Stimulated activated memory B cell treated with anti-CD40 and anti-IgM and Interleukin-4, amounts not matched to agents 10 μg/mL and 1 μg/mL and 100 μg/mL, for 72 hours (primary cell): ENCODE measurements at regions not wholly inside any gene's neighbourhood (a gene's known extent, or its start where the extent isn't known, plus 50 kb on each side); places are given as distances from the start of the nearest gene placed in this dataset.
"Not testable (repeated sequence)": the region's sequence is repeated elsewhere in the genome, so short reads cannot be mapped to it uniquely, and the experiment has no call there.

Experiments used
- ATAC-seq: fragments of 150-1000 bp; cut with Tn5 transposase; 2 replicates; pipeline ENCODE4 v1.10.0; 2021
- H3K27ac Mint-ChIP-seq: one replicate; pipeline ENCODE4 v1.8.0; 2022; ENCODE audit warnings: mild to moderate bottlenecking, mixed read lengths
- H3K27me3 Mint-ChIP-seq: one replicate; pipeline ENCODE4 v1.8.0; 2022; ENCODE audit warnings: mixed read lengths
- H3K36me3 Mint-ChIP-seq: one replicate; pipeline ENCODE4 v1.8.0; 2022; ENCODE audit warnings: mixed read lengths
- H3K4me1 Mint-ChIP-seq: one replicate; pipeline ENCODE4 v1.8.0; 2022; ENCODE audit warnings: mixed read lengths
- H3K4me3 Mint-ChIP-seq: one replicate; pipeline ENCODE4 v1.8.0; 2022; ENCODE audit warnings: mild to moderate bottlenecking, moderate library complexity, mixed read lengths
- H3K9me3 Mint-ChIP-seq: one replicate; pipeline ENCODE4 v1.8.0; 2022; ENCODE audit warnings: mixed read lengths

GRCh38 chr21:14645702-14646101 lies 99.6 kb upstream of the SAMSN1 start:
- H3K4me1 Mint-ChIP-seq: no peaks in the 10 kb centered on the region
- peaks cover 18% of the 10 kb centered on the region for H3K36me3 Mint-ChIP-seq
- H3K27me3 Mint-ChIP-seq: no peaks in the 10 kb centered on the region
- H3K27ac Mint-ChIP-seq: no peak overlapping the region
- peaks cover 18% of the 10 kb centered on the region for H3K9me3 Mint-ChIP-seq
- no peak overlapping the region for H3K4me3 Mint-ChIP-seq
- ATAC-seq: no peak

GRCh38 chr21:14632359-14632758 lies 86.2 kb upstream of the SAMSN1 start:
- ATAC-seq: no peak
- no peak overlapping the region for H3K4me3 Mint-ChIP-seq
- H3K4me1 Mint-ChIP-seq: peaks cover 22% of the 10 kb centered on the region
- H3K27me3 Mint-ChIP-seq: no peaks in the 10 kb centered on the region
- peaks cover 3% of the 10 kb centered on the region for H3K9me3 Mint-ChIP-seq
- H3K27ac Mint-ChIP-seq: no peak overlapping the region
- no peaks in the 10 kb centered on the region for H3K36me3 Mint-ChIP-seq

- H3K27ac Mint-ChIP-seq: peak overlapping the region; percentile 62
These were observed 84.5 kb upstream of the SAMSN1 start for GRCh38 chr21:14630556-14631069.

GRCh38 chr21:14629461-14629860 lies 83.3 kb upstream of the SAMSN1 start:
- no peaks in the 10 kb centered on the region for H3K27me3 Mint-ChIP-seq
- no peak overlapping the region for H3K4me3 Mint-ChIP-seq
- no peak for ATAC-seq
- peaks cover 3% of the 10 kb centered on the region for H3K9me3 Mint-ChIP-seq
- peaks cover 28% of the 10 kb centered on the region for H3K4me1 Mint-ChIP-seq
- H3K36me3 Mint-ChIP-seq: no peaks in the 10 kb centered on the region
- peak overlapping the region; percentile 62 for H3K27ac Mint-ChIP-seq

More at GRCh38 chr21:14630556-14631069, 84.5 kb upstream of the SAMSN1 start:
- peak; percentile 71 for ATAC-seq
- no peaks in the 10 kb centered on the region for H3K27me3 Mint-ChIP-seq
- H3K9me3 Mint-ChIP-seq: no peaks in the 10 kb centered on the region
- H3K4me3 Mint-ChIP-seq: no peak overlapping the region
- no peaks in the 10 kb centered on the region for H3K36me3 Mint-ChIP-seq
- H3K4me1 Mint-ChIP-seq: peaks cover 22% of the 10 kb centered on the region

GRCh38 chr21:14623079-14623478 lies 77.0 kb upstream of the SAMSN1 start:
- not testable (repeated sequence) for H3K4me3 Mint-ChIP-seq, ATAC-seq, H3K27me3 Mint-ChIP-seq
- Mint-ChIP-seq H3K27ac (peak overlapping the region; percentile 48), H3K36me3 (peaks cover 20% of the 10 kb centered on the region), H3K4me1 (peaks cover 24% of the 10 kb centered on the region), H3K9me3 (peaks cover 22% of the 10 kb centered on the region)

- Mint-ChIP-seq H3K4me3 (no peak overlapping the region), H3K27ac (peak overlapping the region; percentile 99), H3K27me3 (no peaks in the 10 kb centered on the region), H3K36me3 (peaks cover 24% of the 10 kb centered on the region), H3K4me1 (peaks cover 40% of the 10 kb centered on the region), H3K9me3 (peaks cover 19% of the 10 kb centered on the region)
- peak; percentile 78 for ATAC-seq
These were observed 74.0 kb upstream of the SAMSN1 start for GRCh38 chr21:14620152-14620551.

GRCh38 chr21:14617871-14618270 lies 71.8 kb upstream of the SAMSN1 start:
- no peak for ATAC-seq
- no peak overlapping the region for H3K4me3 Mint-ChIP-seq

GRCh38 chr21:14617040-14617393 lies 70.9 kb upstream of the SAMSN1 start:
- peak; percentile 37 for ATAC-seq
- Mint-ChIP-seq H3K36me3 (peaks cover 25% of the 10 kb centered on the region), H3K27ac (peak overlapping the region; percentile 99), H3K27me3 (no peaks in the 10 kb centered on the region), H3K4me3 (peak overlapping the region; percentile 78), H3K4me1 (peaks cover 31% of the 10 kb centered on the region), H3K9me3 (peaks cover 6% of the 10 kb centered on the region)

More at GRCh38 chr21:14617871-14618270, 71.8 kb upstream of the SAMSN1 start:
- Mint-ChIP-seq H3K4me1 (peaks cover 31% of the 10 kb centered on the region), H3K27me3 (no peaks in the 10 kb centered on the region), H3K9me3 (peaks cover 10% of the 10 kb centered on the region), H3K36me3 (peaks cover 26% of the 10 kb centered on the region), H3K27ac (peak overlapping the region; percentile 99)

- Mint-ChIP-seq H3K9me3 (peaks cover 6% of the 10 kb centered on the region), H3K4me1 (peaks cover 35% of the 10 kb centered on the region), H3K36me3 (peaks cover 29% of the 10 kb centered on the region), H3K4me3 (peak overlapping the region; percentile 78), H3K27ac (peak overlapping the region; percentile 99), H3K27me3 (no peaks in the 10 kb centered on the region)
- peak; percentile 73 for ATAC-seq
These were observed 70.4 kb upstream of the SAMSN1 start for GRCh38 chr21:14616380-14617039.

- peaks cover 45% of the 10 kb centered on the region for H3K4me1 Mint-ChIP-seq
- H3K9me3 Mint-ChIP-seq: peaks cover 6% of the 10 kb centered on the region
- no peaks in the 10 kb centered on the region for H3K27me3 Mint-ChIP-seq
- ATAC-seq: no peak
- H3K4me3 Mint-ChIP-seq: peak overlapping the region; percentile 74
- peak overlapping the region; percentile 99 for H3K27ac Mint-ChIP-seq
- H3K36me3 Mint-ChIP-seq: peaks cover 39% of the 10 kb centered on the region
These were observed 69.4 kb upstream of the SAMSN1 start for GRCh38 chr21:14615359-14615974.

- Mint-ChIP-seq H3K36me3 (peaks cover 37% of the 10 kb centered on the region), H3K4me3 (peak overlapping the region; percentile 74), H3K27me3 (no peaks in the 10 kb centered on the region), H3K4me1 (peaks cover 40% of the 10 kb centered on the region), H3K9me3 (no peaks in the 10 kb centered on the region), H3K27ac (peak overlapping the region; percentile 99)
- no peak for ATAC-seq
These were observed 68.2 kb upstream of the SAMSN1 start for GRCh38 chr21:14614287-14614686.

- no peaks in the 10 kb centered on the region for H3K9me3 Mint-ChIP-seq
- peak overlapping the region; percentile 21 for H3K4me3 Mint-ChIP-seq
- H3K27ac Mint-ChIP-seq: peak overlapping the region; percentile 99
- peaks cover 37% of the 10 kb centered on the region for H3K36me3 Mint-ChIP-seq
- ATAC-seq: no peak
- H3K4me1 Mint-ChIP-seq: peaks cover 40% of the 10 kb centered on the region
- no peaks in the 10 kb centered on the region for H3K27me3 Mint-ChIP-seq
These were observed 67.5 kb upstream of the SAMSN1 start for GRCh38 chr21:14613486-14614224.

GRCh38 chr21:14610119-14610518 lies 64.0 kb upstream of the SAMSN1 start:
- H3K9me3 Mint-ChIP-seq, H3K4me3 Mint-ChIP-seq, H3K27me3 Mint-ChIP-seq, ATAC-seq: not testable (repeated sequence)
- peaks cover 17% of the 10 kb centered on the region for H3K4me1 Mint-ChIP-seq
- H3K36me3 Mint-ChIP-seq: peaks cover 50% of the 10 kb centered on the region
- H3K27ac Mint-ChIP-seq: peak overlapping the region; percentile 65

- Mint-ChIP-seq H3K36me3 (peaks cover 52% of the 10 kb centered on the region), H3K9me3 (no peaks in the 10 kb centered on the region), H3K4me3 (no peak overlapping the region), H3K27ac (no peak overlapping the region), H3K27me3 (no peaks in the 10 kb centered on the region), H3K4me1 (peaks cover 17% of the 10 kb centered on the region)
- ATAC-seq: no peak
These were observed 63.2 kb upstream of the SAMSN1 start for GRCh38 chr21:14609274-14609673.

GRCh38 chr21:14607262-14607661 lies 61.1 kb upstream of the SAMSN1 start:
- no peaks in the 10 kb centered on the region for H3K27me3 Mint-ChIP-seq
- peaks cover 51% of the 10 kb centered on the region for H3K36me3 Mint-ChIP-seq
- peaks cover 30% of the 10 kb centered on the region for H3K4me1 Mint-ChIP-seq
- peak overlapping the region; percentile 42 for H3K27ac Mint-ChIP-seq
- H3K4me3 Mint-ChIP-seq: no peak overlapping the region
- no peaks in the 10 kb centered on the region for H3K9me3 Mint-ChIP-seq
- no peak for ATAC-seq
